Fibroblast of the aortic adventitia (primary cell): ENCODE measurements at regions not wholly inside any gene's neighbourhood (a gene's known extent, or its start where the extent isn't known, plus 50 kb on each side); places are given as distances from the start of the nearest gene placed in this dataset.

ENCODE experiments used
- DNase-seq: peaks from one replicate; pipeline ENCODE4 v3.0.0-alpha.2; 2010; ENCODE audit warnings: low read depth
- H3K4me3 ChIP-seq: 2 replicates; pipeline ENCODE4 v1.5.1; 2011; ENCODE audit warnings: low read depth, mild to moderate bottlenecking, control low read depth, low read length, moderate library complexity
- CTCF ChIP-seq: IDR thresholded peaks from 2 replicates; pipeline ENCODE4 v1.5.1; 2011; ENCODE audit warnings: mild to moderate bottlenecking, low read length, control low read depth, inconsistent platforms; ENCODE audit not compliant: insufficient read depth

- no peak for DNase-seq
- no peak overlapping the region for H3K4me3 ChIP-seq
These were observed 295.7 kb downstream of the KCNN2 start for GRCh38 chr5:114657342-114658130.

GRCh38 chr5:114649878-114650277 is 288.0 kb downstream of the KCNN2 start:
- H3K4me3 ChIP-seq: no peak overlapping the region
- no peak for DNase-seq
- no peak for TF ChIP-seq CTCF

More at GRCh38 chr5:114657342-114658130, 295.7 kb downstream of the KCNN2 start:
- TF ChIP-seq CTCF: no peak

- no peak overlapping the region for H3K4me3 ChIP-seq
- TF ChIP-seq CTCF: no peak
- DNase-seq: no peak
These were observed 287.1 kb downstream of the KCNN2 start for GRCh38 chr5:114648940-114649339.

GRCh38 chr5:114644576-114644975 is 282.7 kb downstream of the KCNN2 start:
- no peak for TF ChIP-seq CTCF
- H3K4me3 ChIP-seq: no peak overlapping the region
- no peak for DNase-seq

- H3K4me3 ChIP-seq: no peak overlapping the region
- no peak for DNase-seq
- no peak for TF ChIP-seq CTCF
These were observed 274.4 kb downstream of the KCNN2 start for GRCh38 chr5:114636271-114636670.

GRCh38 chr5:114634967-114635901 is 273.4 kb downstream of the KCNN2 start:
- TF ChIP-seq CTCF: no peak

More at GRCh38 chr5:114634967-114635901, 273.4 kb downstream of the KCNN2 start:
- no peak for DNase-seq
- H3K4me3 ChIP-seq: no peak overlapping the region
